Fibroblast of lung (primary cell): ENCODE measurements at regions not wholly inside any gene's neighbourhood (a gene's known extent, or its start where the extent isn't known, plus 50 kb on each side); places are given as distances from the start of the nearest gene placed in this dataset.

ENCODE experiments used
- EZH2 ChIP-seq: IDR thresholded peaks from 2 replicates; pipeline ENCODE4 v1.5.1; 2012; ENCODE audit warnings: low read length, control low read depth, mild to moderate bottlenecking; ENCODE audit errors: missing control alignments
- TF ChIP-seq, protein P1 (sequence below), 2 donors: IDR thresholded peaks in 1 of 2; conservative IDR thresholded peaks in 1 of 2; 1 replicate in 1 of 2; 2 replicates in 1 of 2; pipeline ENCODE4 v1.5.1; 2011 to 2012; ENCODE audit warnings: low read length in 2 of 2, control low read depth in 1 of 2, inconsistent platforms in 1 of 2, low read depth in 1 of 2, mild to moderate bottlenecking in 1 of 2

DNA sequence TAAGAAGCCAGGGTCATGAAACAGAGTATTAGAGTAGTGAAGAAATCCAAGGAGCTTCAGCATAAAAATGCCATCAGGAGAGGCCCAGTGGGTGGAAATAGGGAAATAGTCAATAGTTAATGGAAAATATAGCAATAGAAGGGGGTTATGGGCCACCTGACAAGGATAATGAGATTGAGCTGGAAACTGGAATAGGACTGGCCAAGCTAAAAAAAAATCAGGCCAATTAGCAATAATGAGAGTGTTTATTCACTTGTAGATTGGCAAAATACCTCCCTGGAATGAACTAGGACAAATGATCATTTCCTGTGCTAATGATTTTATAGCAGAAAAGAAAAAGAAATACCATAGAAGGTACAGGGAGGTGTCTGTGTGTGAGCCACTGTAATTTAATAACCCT is 97.9 kb downstream of the PLCE1 start:
- TF ChIP-seq, protein P1, sequence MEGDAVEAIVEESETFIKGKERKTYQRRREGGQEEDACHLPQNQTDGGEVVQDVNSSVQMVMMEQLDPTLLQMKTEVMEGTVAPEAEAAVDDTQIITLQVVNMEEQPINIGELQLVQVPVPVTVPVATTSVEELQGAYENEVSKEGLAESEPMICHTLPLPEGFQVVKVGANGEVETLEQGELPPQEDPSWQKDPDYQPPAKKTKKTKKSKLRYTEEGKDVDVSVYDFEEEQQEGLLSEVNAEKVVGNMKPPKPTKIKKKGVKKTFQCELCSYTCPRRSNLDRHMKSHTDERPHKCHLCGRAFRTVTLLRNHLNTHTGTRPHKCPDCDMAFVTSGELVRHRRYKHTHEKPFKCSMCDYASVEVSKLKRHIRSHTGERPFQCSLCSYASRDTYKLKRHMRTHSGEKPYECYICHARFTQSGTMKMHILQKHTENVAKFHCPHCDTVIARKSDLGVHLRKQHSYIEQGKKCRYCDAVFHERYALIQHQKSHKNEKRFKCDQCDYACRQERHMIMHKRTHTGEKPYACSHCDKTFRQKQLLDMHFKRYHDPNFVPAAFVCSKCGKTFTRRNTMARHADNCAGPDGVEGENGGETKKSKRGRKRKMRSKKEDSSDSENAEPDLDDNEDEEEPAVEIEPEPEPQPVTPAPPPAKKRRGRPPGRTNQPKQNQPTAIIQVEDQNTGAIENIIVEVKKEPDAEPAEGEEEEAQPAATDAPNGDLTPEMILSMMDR (conservative IDR thresholded peaks at IDR 0.05 in 1 of 2, IDR thresholded peaks at IDR 0.05 in 1 of 2; ENCODE audit: low read depth in 1 of 2, low read length in 2 of 2): no peak
- TF ChIP-seq EZH2: no peak
